H1 (cell line): ENCODE measurements at regions not wholly inside any gene's neighbourhood (a gene's known extent, or its start where the extent isn't known, plus 50 kb on each side); places are given as distances from the start of the nearest gene placed in this dataset.

Experiments used
- CTCF ChIA-PET: fragments of 300-600 bp; sonication (Branson Sonifier 250); formaldehyde crosslinking; loops from one replicate; lab custom pipeline; 2021; ENCODE audit not compliant: partially characterized antibody; lab: Charles Lee
- POLR2A ChIA-PET: fragments of 300-600 bp; sonication (Branson Sonifier 250); formaldehyde crosslinking; loops from one replicate; lab custom pipeline; 2021; ENCODE audit warnings: inconsistent platforms; ENCODE audit not compliant: partially characterized antibody; lab: Charles Lee
- DNase-seq, 2 experiments: peaks; one replicate each; pipeline versions ENCODE4 v3.0.0 to v3.0.0-alpha.2; 2010 to 2022; ENCODE audit warnings: low spot score in 2 of 2, low read depth in 1 of 2, mixed read lengths in 1 of 2
- FAIRE-seq: peaks from 2 replicates; lab custom pipeline; 2011; peaks lifted over from hg19 to GRCh38; lab: Jason Lieb, UNC
- H2AFZ ChIP-seq: 2 replicates; pipeline ENCODE4 v1.8.1; 2012; ENCODE audit warnings: low read length, inconsistent platforms
- H2AK5ac ChIP-seq: 2 replicates; pipeline ENCODE4 v1.6.1; 2013; ENCODE audit warnings: low read depth, low read length
- H2BK120ac ChIP-seq: replicated peaks from 2 replicates; pipeline ENCODE3; 2013; ENCODE audit warnings: low read depth, low read length, inconsistent platforms
- H2BK12ac ChIP-seq: 2 replicates; pipeline ENCODE4 v1.6.1; 2013; ENCODE audit warnings: low read depth, low read length
- H2BK15ac ChIP-seq: 2 replicates; pipeline ENCODE4 v1.6.1; 2013; ENCODE audit warnings: low read length
- H2BK20ac ChIP-seq: 2 replicates; pipeline ENCODE4 v1.6.1; 2013; ENCODE audit warnings: low read length
- H2BK5ac ChIP-seq: 2 replicates; pipeline ENCODE4 v1.6.1; 2013; ENCODE audit warnings: low read depth, low read length
- H3K14ac ChIP-seq: 2 replicates; pipeline ENCODE4 v1.6.1; 2013; ENCODE audit warnings: inconsistent platforms; ENCODE audit not compliant: insufficient read length
- H3K18ac ChIP-seq: 2 replicates; pipeline ENCODE4 v1.6.1; 2013; ENCODE audit warnings: low read length; ENCODE audit errors: extremely low read depth
- H3K23ac ChIP-seq: 2 replicates; pipeline ENCODE4 v1.6.1; 2013; ENCODE audit warnings: inconsistent platforms; ENCODE audit not compliant: insufficient read length
- H3K23me2 ChIP-seq: 2 replicates; pipeline ENCODE4 v1.6.1; 2013; ENCODE audit warnings: low read depth, low read length
- H3K27ac ChIP-seq: 2 replicates; pipeline ENCODE4 v1.6.1; 2011; ENCODE audit warnings: low read depth, low read length, inconsistent platforms
- H3K27me3 ChIP-seq, 4 experiments: replicated peaks in 1 of 4; 1 replicate in 1 of 4; 2 replicates in 3 of 4; pipeline versions ENCODE4 v1.6.1 to v1.8.1; 2011 to 2013; ENCODE audit warnings: low read length in 3 of 4, mild to moderate bottlenecking in 3 of 4, inconsistent platforms in 2 of 4, mixed read lengths in 2 of 4, moderate library complexity in 1 of 4; ENCODE audit not compliant: control insufficient read depth in 3 of 4, insufficient read depth in 3 of 4; ENCODE audit errors: extremely low read depth in 1 of 4
- H3K36me3 ChIP-seq, 4 experiments: 2 replicates each; pipeline versions ENCODE4 v1.6.1 to v1.8.1; 2011 to 2013; ENCODE audit warnings: mild to moderate bottlenecking in 4 of 4, low read length in 3 of 4, moderate library complexity in 2 of 4, control low read depth in 1 of 4, inconsistent platforms in 1 of 4; ENCODE audit not compliant: insufficient read depth in 4 of 4, control insufficient read depth in 2 of 4
- H3K4ac ChIP-seq: replicated peaks from 2 replicates; pipeline ENCODE3; 2013; ENCODE audit warnings: low read length, low read depth, mixed read lengths, inconsistent platforms; ENCODE audit not compliant: insufficient read length
- H3K4me1 ChIP-seq, 4 experiments: replicated peaks in 1 of 4; 1 replicate in 1 of 4; 2 replicates in 3 of 4; pipeline versions ENCODE4 v1.6.1 to v1.8.1; 2011 to 2013; ENCODE audit warnings: low read length in 3 of 4, inconsistent platforms in 2 of 4, mixed read lengths in 1 of 4; ENCODE audit not compliant: insufficient read depth in 4 of 4, control insufficient read depth in 3 of 4
- H3K4me2 ChIP-seq, 2 experiments: 2 replicates each; pipeline versions ENCODE4 v1.6.1 to v1.8.1; 2011 to 2013; ENCODE audit warnings: low read depth in 2 of 2, low read length in 2 of 2, control low read depth in 1 of 2, inconsistent platforms in 1 of 2, mild to moderate bottlenecking in 1 of 2; ENCODE audit not compliant: insufficient read depth in 1 of 2
- H3K4me3 ChIP-seq, 4 experiments: fragments of 200-600, 300-600 bp in 1 of 4; sonication (generic), shearing (Covaris generic), sonication (Bioruptor Twin) in 1 of 4; 2 replicates each; pipeline versions ENCODE4 v1.5.1 to v1.8.1; 2011 to 2016; ENCODE audit warnings: low read length in 4 of 4, low read depth in 3 of 4, control low read depth in 2 of 4, inconsistent platforms in 2 of 4, mild to moderate bottlenecking in 2 of 4, mixed read lengths in 1 of 4, moderate library complexity in 1 of 4; ENCODE audit not compliant: insufficient read depth in 2 of 4; ENCODE audit errors: extremely low read depth in 1 of 4
- H3K56ac ChIP-seq: replicated peaks from 2 replicates; pipeline ENCODE3; 2013; ENCODE audit warnings: low read depth, mild to moderate bottlenecking, mixed read lengths, low read length, inconsistent platforms; ENCODE audit not compliant: insufficient read length
- H3K79me1 ChIP-seq: 2 replicates; pipeline ENCODE4 v1.6.1; 2013; ENCODE audit warnings: low read depth, low read length, control low read depth
- H3K79me2 ChIP-seq, 2 experiments: 2 replicates each; pipeline versions ENCODE4 v1.6.1 to v1.8.1; 2012 to 2013; ENCODE audit warnings: low read length in 2 of 2, mild to moderate bottlenecking in 2 of 2, inconsistent platforms in 1 of 2; ENCODE audit not compliant: insufficient read depth in 2 of 2, control insufficient read depth in 1 of 2
- H3K9ac ChIP-seq, 4 experiments: replicated peaks in 1 of 4; 1 replicate in 1 of 4; 2 replicates in 3 of 4; pipeline versions ENCODE4 v1.6.1 to v1.8.1; 2011 to 2013; ENCODE audit warnings: low read depth in 3 of 4, low read length in 3 of 4, control low read depth in 2 of 4, mild to moderate bottlenecking in 2 of 4, moderate library complexity in 2 of 4, inconsistent platforms in 1 of 4; ENCODE audit errors: extremely low read depth in 1 of 4
- H3K9me3 ChIP-seq, 2 experiments: 2 replicates each; pipeline versions ENCODE4 v1.6.1 to v1.8.1; 2012 to 2013; ENCODE audit warnings: mild to moderate bottlenecking in 2 of 2, moderate library complexity in 2 of 2, control low read depth in 1 of 2, inconsistent platforms in 1 of 2, low read depth in 1 of 2, low read length in 1 of 2, mixed read lengths in 1 of 2; ENCODE audit not compliant: insufficient read depth in 2 of 2
- H4K20me1 ChIP-seq, 2 experiments: replicated peaks in 1 of 2; 2 replicates each; pipeline versions ENCODE3 to v1.8.1; 2011 to 2013; ENCODE audit warnings: inconsistent platforms in 2 of 2, low read length in 2 of 2, mild to moderate bottlenecking in 1 of 2; ENCODE audit not compliant: insufficient read depth in 2 of 2, control insufficient read depth in 1 of 2
- H4K5ac ChIP-seq: 2 replicates; pipeline ENCODE4 v1.6.1; 2013; ENCODE audit warnings: low read length, low read depth, mixed read lengths, inconsistent platforms; ENCODE audit not compliant: insufficient read length
- H4K8ac ChIP-seq: 2 replicates; pipeline ENCODE4 v1.8.0; 2013; ENCODE audit warnings: mild to moderate bottlenecking, moderate library complexity, low read length, inconsistent platforms; ENCODE audit not compliant: insufficient read depth; ENCODE audit errors: extremely low read depth
- H4K91ac ChIP-seq: replicated peaks from 2 replicates; pipeline ENCODE3; 2013; ENCODE audit warnings: low read length, mixed read lengths, inconsistent platforms; ENCODE audit not compliant: insufficient read length
- CBX5 ChIP-seq: fragments of 300-800, 300-1000 bp; sonication (generic); IDR thresholded peaks from 2 replicates; pipeline ENCODE4 v1.7.1; 2016; ENCODE audit warnings: antibody characterized with exemption, low read length, low read depth
- CREB1 ChIP-seq: IDR thresholded peaks from 2 replicates; pipeline ENCODE4 v1.6.1; 2012; ENCODE audit warnings: inconsistent platforms
- EZH2 ChIP-seq: fragments of 200-600 bp; sonication (generic); IDR thresholded peaks from 2 replicates; pipeline ENCODE4 v1.7.1; 2012; ENCODE audit warnings: low read depth, mild to moderate bottlenecking, moderate library complexity, low read length, inconsistent platforms; ENCODE audit not compliant: severe bottlenecking
- GABPA ChIP-seq: IDR thresholded peaks from 2 replicates; pipeline ENCODE4 v1.6.1; 2011; ENCODE audit warnings: mild to moderate bottlenecking, low read length, moderate library complexity, borderline replicate concordance; ENCODE audit not compliant: insufficient read depth
- JUN ChIP-seq: IDR thresholded peaks from 2 replicates; pipeline ENCODE4 v1.6.1; 2011; ENCODE audit warnings: low read depth, mild to moderate bottlenecking, improper control_type of control experiment, low read length
- NANOG ChIP-seq: IDR thresholded peaks from 2 replicates; pipeline ENCODE4 v1.6.1; 2011; ENCODE audit warnings: low read length, low read depth, mild to moderate bottlenecking, inconsistent platforms; ENCODE audit not compliant: insufficient read depth, poor library complexity, severe bottlenecking
- RAD21 ChIP-seq, 2 experiments: IDR thresholded peaks in 1 of 2; conservative IDR thresholded peaks in 1 of 2; 2 replicates each; pipeline ENCODE4 v1.6.1; 2011; ENCODE audit warnings: low read depth in 2 of 2, low read length in 2 of 2, improper control_type of control experiment in 1 of 2, inconsistent platforms in 1 of 2, mild to moderate bottlenecking in 1 of 2, moderate library complexity in 1 of 2
- SP4 ChIP-seq: IDR thresholded peaks from 2 replicates; pipeline ENCODE4 v1.6.1; 2012; ENCODE audit warnings: low read length, inconsistent platforms
- SRF ChIP-seq: IDR thresholded peaks from 2 replicates; pipeline ENCODE4 v1.6.1; 2011; ENCODE audit warnings: mild to moderate bottlenecking, low read depth, low read length, moderate library complexity
- TEAD4 ChIP-seq: IDR thresholded peaks from 2 replicates; pipeline ENCODE4 v1.6.1; 2012; ENCODE audit warnings: low read depth, low read length, inconsistent platforms, mixed read lengths
- WGBS, 2 experiments: shearing (Covaris generic) in 1 of 2; methylation state at CpG; one replicate each; pipeline versions ENCODE4 v1.1.6 to v1.1.7; 2013 to 2015; ENCODE audit warnings: low lambda C conversion rate in 2 of 2, mixed read lengths in 2 of 2, inconsistent platforms in 1 of 2, low coverage in 1 of 2, missing lambda C conversion rate in 1 of 2; ENCODE audit not compliant: insufficient replicate concordance in 2 of 2, insufficient coverage in 1 of 2, insufficient read length in 1 of 2; ENCODE audit errors: extremely low coverage in 1 of 2, missing lambda C conversion rate in 1 of 2; 5-methylcytosine and 5-hydroxymethylcytosine counted together
- TF ChIP-seq, protein P1 (sequence below): IDR thresholded peaks from 2 replicates; pipeline ENCODE4 v1.6.1; 2012; ENCODE audit warnings: inconsistent platforms

DNA sequence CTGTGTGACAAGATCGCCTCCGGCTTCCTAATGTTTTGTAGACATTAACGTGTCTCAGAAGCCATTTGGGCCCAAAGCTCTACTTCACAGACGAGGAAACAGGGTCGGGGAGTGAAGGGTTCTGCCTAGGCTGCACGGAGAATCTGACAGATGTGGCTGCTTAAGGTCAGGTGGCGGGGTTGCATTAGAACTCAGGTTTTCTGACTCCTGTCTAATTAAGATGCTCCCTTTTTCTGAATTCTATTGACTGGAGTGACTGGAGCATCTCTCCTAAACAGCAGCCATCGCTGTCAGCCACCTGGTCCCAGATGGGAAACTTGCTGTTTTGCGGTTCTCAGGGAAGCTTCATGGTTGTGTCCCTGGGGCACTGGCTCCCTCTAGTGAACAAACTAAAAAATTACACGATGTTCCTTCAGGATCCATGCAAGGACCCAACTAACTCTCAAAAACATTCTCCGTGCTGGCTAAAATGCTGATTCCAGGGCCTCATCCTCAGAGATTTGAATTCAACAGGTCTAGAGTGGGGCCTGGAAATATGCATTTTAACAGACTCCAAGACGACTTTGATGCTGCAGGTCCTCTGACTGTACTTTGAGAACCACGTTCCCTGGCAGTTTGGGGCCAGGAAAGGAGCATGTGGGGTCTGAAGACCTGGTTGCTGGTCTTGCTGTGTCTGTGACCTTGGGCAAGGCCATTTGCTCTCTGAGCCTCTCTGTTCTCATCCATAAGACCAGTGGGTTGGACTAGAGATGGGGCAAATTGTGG, 117.4 kb downstream of the IRF8 start:
- peaks cover 3 to 6% of the 10 kb centered on the region in 2 experiments; a peak in 3 of 4 replicates for H3K9me3 ChIP-seq
- FAIRE-seq, result peak; percentile 98
- 54% methylated on average over 13 of the region's 13 CpGs; no CpG with 5 or more reads in 1 of the 2 experiments for WGBS, 2 experiments
- TF ChIP-seq CBX5 (no peak), TEAD4 (no peak), JUN (no peak), GABPA (no peak), RAD21 (IDR thresholded peaks at IDR 0.05 in 1 of 2, conservative IDR thresholded peaks at IDR 0.05 in 1 of 2; ENCODE audit: low read depth in 2 of 2, low read length in 2 of 2) (peak; percentile 94 to 96), CREB1 (0 out of 2 replicates have a peak, but pooled peaks have one; percentile 33), EZH2 (no peak), SRF (no peak), NANOG (no peak), SP4 (no peak)
- TF ChIP-seq, protein P1, sequence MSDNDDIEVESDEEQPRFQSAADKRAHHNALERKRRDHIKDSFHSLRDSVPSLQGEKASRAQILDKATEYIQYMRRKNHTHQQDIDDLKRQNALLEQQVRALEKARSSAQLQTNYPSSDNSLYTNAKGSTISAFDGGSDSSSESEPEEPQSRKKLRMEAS, result 0 out of 2 replicates have a peak, but pooled peaks have one; percentile 19

More for the DNA sequence above, 117.4 kb downstream of the IRF8 start:
- Histone ChIP-seq H2BK12ac (no peak overlapping the region), H3K27ac (no peak overlapping the region), H3K4me3 (no peak overlapping the region), H3K9ac (no peak overlapping the region), H2BK120ac (no peak overlapping the region), H3K23ac (no peak overlapping the region), H3K36me3 (no peaks in the 10 kb centered on the region), H2BK20ac (no peak overlapping the region), H4K5ac (no peak overlapping the region), H3K23me2 (peaks cover 4% of the 10 kb centered on the region; the same call in 1 of the 2 replicates), H4K8ac (no peak overlapping the region), H2AFZ (peak overlapping the region; percentile 4; the same call in 1 of the 2 replicates), H4K20me1 (peaks cover 0 to 2% of the 10 kb centered on the region in 2 experiments), H3K56ac (no peak overlapping the region), H3K4ac (no peak overlapping the region), H3K4me2 (no peak overlapping the region), H3K27me3 (no peaks in the 10 kb centered on the region; a peak in 3 of 7 replicates), H2BK5ac (no peak overlapping the region), H3K14ac (no peak overlapping the region), H3K4me1 (no peaks in the 10 kb centered on the region), H3K18ac (no peak overlapping the region), H2BK15ac (no peak overlapping the region), H3K79me2 (no peaks in the 10 kb centered on the region), H4K91ac (no peak overlapping the region), H2AK5ac (no peak overlapping the region), H3K79me1 (no peaks in the 10 kb centered on the region)
- CTCF ChIA-PET, result interaction anchor here (0.6 to 2.8 kb wide), 28 partner anchors 9 to 563 kb away, joined by 3 to 46 read pairs (median 4); no protein-coding TSS in a partner anchor
- peak; percentile 17 to 55 for DNase-seq
- POLR2A ChIA-PET, result no interaction called here
